NCI-H2196 treated with DMSO at 0.1 percent for 48 hours (cell line): ENCODE measurements at regions not wholly inside any gene's neighbourhood (a gene's known extent, or its start where the extent isn't known, plus 50 kb on each side); places are given as distances from the start of the nearest gene placed in this dataset.
"Not testable (repeated sequence)": the region's sequence is repeated elsewhere in the genome, so short reads cannot be mapped to it uniquely, and the experiment has no call there.

Experiments used
- DNase-seq: peaks from one replicate; lab custom pipeline; 2025; ENCODE audit not compliant: unreplicated experiment; lab: John Stamatoyannopoulos, UW

- DNase-seq = no peak
These were observed 60.6 kb upstream of the SYK start for GRCh38 chr9:90741036-90741435.

- no peak for DNase-seq
These were observed 63.9 kb upstream of the SYK start for GRCh38 chr9:90737742-90738141.

- DNase-seq = peak; percentile 14
These were observed 65.7 kb upstream of the SYK start for GRCh38 chr9:90735952-90736351.

GRCh38 chr9:90734631-90735030, 67.0 kb upstream of the SYK start:
- no peak for DNase-seq

GRCh38 chr9:90729351-90729750, 72.3 kb upstream of the SYK start:
- DNase-seq = no peak

- no peak for DNase-seq
These were observed 74.1 kb upstream of the SYK start for GRCh38 chr9:90727488-90727887.

- no peak for DNase-seq
These were observed 75.4 kb upstream of the SYK start for GRCh38 chr9:90726215-90726614.

GRCh38 chr9:90724880-90725279, 76.7 kb upstream of the SYK start:
- DNase-seq = no peak

- no peak for DNase-seq
These were observed 77.5 kb upstream of the SYK start for GRCh38 chr9:90724112-90724511.

GRCh38 chr9:90722071-90722470, 79.4 kb upstream of the DIRAS2 start:
- DNase-seq = no peak

- no peak for DNase-seq
These were observed 78.1 kb upstream of the DIRAS2 start for GRCh38 chr9:90720621-90721265.

- DNase-seq = no peak
These were observed 63.6 kb upstream of the DIRAS2 start for GRCh38 chr9:90706230-90706629.

GRCh38 chr9:90702441-90702955, 59.9 kb upstream of the DIRAS2 start:
- no peak for DNase-seq

GRCh38 chr9:90698871-90699440, 56.3 kb upstream of the DIRAS2 start:
- DNase-seq = no peak

GRCh38 chr9:90697808-90698207, 55.2 kb upstream of the DIRAS2 start:
- no peak for DNase-seq

GRCh38 chr9:90694187-90694586, 51.6 kb upstream of the DIRAS2 start:
- DNase-seq = not testable (repeated sequence)
